GM23248 (cell line): ENCODE measurements at regions not wholly inside any gene's neighbourhood (a gene's known extent, or its start where the extent isn't known, plus 50 kb on each side); places are given as distances from the start of the nearest gene placed in this dataset.

ENCODE experiments used
- DNase-seq: peaks from one replicate; pipeline ENCODE4 v3.0.0-alpha.2; 2015
- H2AFZ ChIP-seq: fragments of 200-600 bp; sonication (generic); 2 replicates; pipeline ENCODE4 v1.6.1; 2016; ENCODE audit warnings: antibody characterized with exemption
- H3F3A ChIP-seq: fragments of 200-600 bp; sonication (generic); 2 replicates; pipeline ENCODE4 v1.6.1; 2016; ENCODE audit warnings: mild to moderate bottlenecking, antibody characterized with exemption, mixed run types; ENCODE audit not compliant: insufficient read depth
- H3K27ac ChIP-seq: fragments of 200-600 bp; sonication (generic); 2 replicates; pipeline ENCODE4 v1.5.1; 2016; ENCODE audit warnings: mild to moderate bottlenecking
- H3K27me3 ChIP-seq: fragments of 200-600 bp; sonication (generic); replicated peaks from 2 replicates; pipeline ENCODE4 v1.6.1; 2016; ENCODE audit warnings: mild to moderate bottlenecking; ENCODE audit not compliant: insufficient read depth
- H3K36me3 ChIP-seq: fragments of 200-600 bp; sonication (generic); 2 replicates; pipeline ENCODE4 v1.6.1; 2016; ENCODE audit warnings: low read depth, mild to moderate bottlenecking
- H3K4me1 ChIP-seq: fragments of 200-600 bp; sonication (generic); 2 replicates; pipeline ENCODE4 v1.6.1; 2016; ENCODE audit warnings: mild to moderate bottlenecking; ENCODE audit not compliant: insufficient read depth
- H3K4me2 ChIP-seq: fragments of 200-600 bp; sonication (generic); one replicate; pipeline ENCODE4 v1.6.1; 2016; ENCODE audit warnings: mild to moderate bottlenecking; ENCODE audit not compliant: unreplicated experiment
- H3K4me3 ChIP-seq: fragments of 200-600 bp; sonication (generic); 2 replicates; pipeline ENCODE4 v1.5.1; 2016; ENCODE audit warnings: mild to moderate bottlenecking
- H3K79me2 ChIP-seq: fragments of 200-600 bp; sonication (generic); 2 replicates; pipeline ENCODE4 v1.6.1; 2016; ENCODE audit warnings: mild to moderate bottlenecking; ENCODE audit not compliant: insufficient read depth
- H3K9ac ChIP-seq: fragments of 200-600 bp; sonication (generic); 2 replicates; pipeline ENCODE4 v1.6.1; 2016; ENCODE audit warnings: mild to moderate bottlenecking
- H3K9me2 ChIP-seq: fragments of 200-600 bp; sonication (generic); 2 replicates; pipeline ENCODE4 v1.6.1; 2016; ENCODE audit warnings: mixed run types, mild to moderate bottlenecking, moderate library complexity; ENCODE audit not compliant: insufficient read depth
- H3K9me3 ChIP-seq: fragments of 200-600 bp; sonication (generic); one replicate; pipeline ENCODE4 v1.6.1; 2017; ENCODE audit warnings: low read depth
- H4K20me1 ChIP-seq: fragments of 200-600 bp; sonication (generic); 2 replicates; pipeline ENCODE4 v1.6.0; 2016; ENCODE audit not compliant: insufficient read depth
- EZH2 ChIP-seq: fragments of 200-600 bp; sonication (generic); IDR thresholded peaks from 2 replicates; pipeline ENCODE4 v1.6.1; 2018; ENCODE audit warnings: antibody characterized with exemption, mild to moderate bottlenecking; ENCODE audit not compliant: insufficient read depth, poor library complexity, severe bottlenecking
- EZH2phosphoT487 ChIP-seq: fragments of 200-600 bp; sonication (generic); IDR thresholded peaks from 2 replicates; pipeline ENCODE4 v1.6.1; 2018; ENCODE audit warnings: antibody characterized with exemption, moderate library complexity, mild to moderate bottlenecking, low read depth; ENCODE audit not compliant: insufficient read depth
- WGBS, 2 experiments: methylation state at CpG; one replicate each; pipeline ENCODE4 v1.1.6; 2015 to 2017; ENCODE audit warnings: low lambda C conversion rate in 2 of 2, low coverage in 1 of 2; ENCODE audit errors: missing lambda C conversion rate in 2 of 2; 5-methylcytosine and 5-hydroxymethylcytosine counted together
- in situ Hi-C: fragments of 300-500 bp; cut with MboI; formaldehyde crosslinking; loops from 2 replicates; pipeline ENCODE4 v1.15.0; 2020

DNA sequence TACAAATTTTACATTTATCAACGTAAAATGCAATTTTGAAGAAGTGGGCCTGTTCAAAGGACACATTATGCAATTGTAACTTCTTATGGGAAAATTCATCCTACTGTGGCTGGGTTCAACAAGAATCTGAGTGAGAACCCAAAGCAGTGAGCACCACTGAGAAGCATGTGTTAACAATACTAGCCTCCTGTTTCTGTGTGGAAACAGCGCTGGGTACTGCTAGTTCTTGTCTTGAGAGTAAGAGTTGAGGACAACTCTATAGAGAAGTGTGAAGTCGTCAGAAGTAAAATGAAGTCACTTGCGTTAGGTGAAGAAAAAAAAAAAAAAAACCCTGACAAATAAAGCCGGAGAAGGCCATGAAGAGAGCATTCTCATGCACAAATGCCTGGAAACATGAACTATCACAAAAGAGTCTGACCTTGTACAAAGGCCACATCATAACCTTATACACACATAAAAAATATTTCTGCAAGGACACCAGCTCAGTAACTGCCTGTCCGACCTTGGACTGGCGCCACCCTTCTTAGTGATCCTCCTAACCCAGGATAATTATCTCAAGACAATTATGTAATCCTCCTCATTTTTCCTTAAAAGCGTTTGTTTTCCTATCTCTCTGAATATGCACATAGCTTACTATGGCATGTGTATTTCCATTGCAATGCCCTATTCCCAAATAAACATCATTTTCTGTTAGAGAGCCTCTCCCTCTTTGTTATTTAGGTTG is 554.9 kb downstream of the HTR7 start:
- Histone ChIP-seq H3K9me2 (no peaks in the 10 kb centered on the region), H3K27ac (no peak overlapping the region), H4K20me1 (no peaks in the 10 kb centered on the region), H3K4me2 (no peak overlapping the region), H3K36me3 (no peaks in the 10 kb centered on the region), H3K27me3 (no peaks in the 10 kb centered on the region), H3K4me1 (no peaks in the 10 kb centered on the region), H3K79me2 (no peaks in the 10 kb centered on the region), H3K4me3 (no peak overlapping the region), H3K9me3 (no peaks in the 10 kb centered on the region), H3K9ac (no peak overlapping the region), H3F3A (no peaks in the 10 kb centered on the region), H2AFZ (no peak overlapping the region)
- TF ChIP-seq EZH2phosphoT487, result no peak
- no peak for TF ChIP-seq EZH2
- no peak for DNase-seq
- 11% methylated on average over 8 of the region's 8 CpGs for WGBS, 2 experiments
- in situ Hi-C loops, result no loop called here

DNA sequence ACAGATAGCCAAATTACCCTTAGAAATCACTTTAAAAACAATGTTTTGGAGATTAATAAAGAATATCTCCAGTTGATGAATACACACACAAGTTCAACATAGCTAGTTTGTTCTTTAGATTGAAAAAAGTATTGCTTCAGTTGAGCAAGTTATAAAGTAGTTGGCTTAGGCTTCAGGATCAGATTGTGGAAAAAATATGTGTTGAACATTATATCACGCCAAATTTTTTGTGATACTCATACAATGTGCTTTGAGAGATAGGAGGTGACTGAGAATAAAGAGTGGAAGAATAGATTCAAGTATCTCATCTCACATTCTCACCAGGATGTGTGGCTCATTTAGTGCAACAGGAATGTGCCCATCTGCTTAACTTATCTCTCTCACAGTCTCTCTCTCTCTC is 553.3 kb downstream of the HTR7 start:
- DNase-seq, result no peak
- no peaks in the 10 kb centered on the region for H3K79me2 ChIP-seq
- H3K9ac ChIP-seq, result no peak overlapping the region
- in situ Hi-C loops, result no loop called here
- H3K36me3 ChIP-seq, result no peaks in the 10 kb centered on the region
- H3K9me3 ChIP-seq, result peaks cover 4% of the 10 kb centered on the region
- H3K27me3 ChIP-seq, result no peaks in the 10 kb centered on the region
- no peak for TF ChIP-seq EZH2
- no peak for TF ChIP-seq EZH2phosphoT487
- H3F3A ChIP-seq, result no peaks in the 10 kb centered on the region
- H3K27ac ChIP-seq, result no peak overlapping the region
- no peak overlapping the region for H3K4me3 ChIP-seq
- no peak overlapping the region for H3K4me2 ChIP-seq
- H3K9me2 ChIP-seq, result no peaks in the 10 kb centered on the region
- no peak overlapping the region for H2AFZ ChIP-seq
- no peaks in the 10 kb centered on the region for H3K4me1 ChIP-seq
- H4K20me1 ChIP-seq, result no peaks in the 10 kb centered on the region
- 0% methylated on average over 1 of the region's 1 CpG for WGBS, 2 experiments

DNA sequence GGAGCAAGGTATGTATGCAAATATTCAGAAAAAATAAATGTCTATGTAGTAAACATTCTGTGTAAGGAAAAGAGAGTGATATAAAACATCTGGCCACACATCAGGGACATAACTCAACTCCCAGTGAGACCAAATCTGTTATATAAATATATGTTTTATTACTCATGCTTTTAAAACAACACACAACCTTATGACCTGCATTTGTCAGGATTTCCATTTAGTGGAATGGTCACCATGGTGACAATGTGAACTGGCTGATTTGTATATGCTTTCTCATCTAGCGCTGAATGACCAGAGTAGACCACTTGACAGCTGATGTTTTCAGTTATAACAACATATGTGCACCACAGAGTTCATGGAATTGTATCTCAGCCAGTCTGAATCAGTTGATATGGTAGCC is 551.7 kb downstream of the HTR7 start:
- H3K4me1 ChIP-seq, result no peaks in the 10 kb centered on the region
- H3K79me2 ChIP-seq, result no peaks in the 10 kb centered on the region
- in situ Hi-C loops, result no loop called here
- no peak for TF ChIP-seq EZH2phosphoT487
- TF ChIP-seq EZH2, result no peak
- H3K9me3 ChIP-seq, result peaks cover 4% of the 10 kb centered on the region
- no peaks in the 10 kb centered on the region for H3F3A ChIP-seq
- H3K27me3 ChIP-seq, result no peaks in the 10 kb centered on the region
- no peaks in the 10 kb centered on the region for H4K20me1 ChIP-seq
- H3K9ac ChIP-seq, result no peak overlapping the region
- no peak overlapping the region for H2AFZ ChIP-seq
- no peaks in the 10 kb centered on the region for H3K9me2 ChIP-seq
- no peaks in the 10 kb centered on the region for H3K36me3 ChIP-seq
- H3K4me3 ChIP-seq, result no peak overlapping the region
- WGBS, 2 experiments, result 0 to 13% methylated on average over 1 of the region's 1 CpG
- no peak overlapping the region for H3K27ac ChIP-seq
- no peak for DNase-seq
- H3K4me2 ChIP-seq, result no peak overlapping the region

GRCh38 chr10:90308223-90308622 is 549.6 kb downstream of the HTR7 start:
- peaks cover 4% of the 10 kb centered on the region for H3K9me3 ChIP-seq
- WGBS, 2 experiments, result 25 to 28% methylated on average over 7 of the region's 7 CpGs
- no peaks in the 10 kb centered on the region for H3K79me2 ChIP-seq
- no peak overlapping the region for H2AFZ ChIP-seq
- H3K27me3 ChIP-seq, result no peaks in the 10 kb centered on the region
- TF ChIP-seq EZH2 (no peak), EZH2phosphoT487 (no peak)
- in situ Hi-C loops, result no loop called here
- DNase-seq, result no peak
- no peaks in the 10 kb centered on the region for H3F3A ChIP-seq
- no peak overlapping the region for H3K9ac ChIP-seq
- H3K4me3 ChIP-seq, result no peak overlapping the region
- no peak overlapping the region for H3K4me2 ChIP-seq
- H3K27ac ChIP-seq, result no peak overlapping the region
- H3K4me1 ChIP-seq, result no peaks in the 10 kb centered on the region
- H3K36me3 ChIP-seq, result no peaks in the 10 kb centered on the region
- no peaks in the 10 kb centered on the region for H4K20me1 ChIP-seq
- no peaks in the 10 kb centered on the region for H3K9me2 ChIP-seq
